HEK293 (cell line): ENCODE measurements at regions not wholly inside any gene's neighbourhood (a gene's known extent, or its start where the extent isn't known, plus 50 kb on each side); places are given as distances from the start of the nearest gene placed in this dataset.

Experiments
- CTCF ChIP-seq: fragments of 450-650 bp; formaldehyde crosslinking; IDR thresholded peaks from 2 replicates; pipeline ENCODE4 v1.5.1; 2016; ENCODE audit warnings: missing biosample characterization, missing genetic modification characterization
- INSM2 ChIP-seq: fragments of 450-650 bp; formaldehyde crosslinking; IDR thresholded peaks from 2 replicates; pipeline ENCODE4 v1.5.1; 2016; ENCODE audit warnings: missing biosample characterization, missing genetic modification characterization
- PRDM4 ChIP-seq: fragments of 450-650 bp; formaldehyde crosslinking; IDR thresholded peaks from 2 replicates; pipeline ENCODE4 v1.5.1; 2017; ENCODE audit warnings: missing biosample characterization, missing genetic modification characterization
- REST ChIP-seq: fragments of 450-650 bp; formaldehyde crosslinking; IDR thresholded peaks from 2 replicates; pipeline ENCODE4 v1.5.1; 2016; ENCODE audit warnings: missing biosample characterization, missing genetic modification characterization
- ZBTB1 ChIP-seq: fragments of 450-650 bp; formaldehyde crosslinking; IDR thresholded peaks from 2 replicates; pipeline ENCODE4 v1.5.1; 2016; ENCODE audit warnings: missing biosample characterization, missing genetic modification characterization
- ZBTB7A ChIP-seq: fragments of 450-650 bp; formaldehyde crosslinking; IDR thresholded peaks from 2 replicates; pipeline ENCODE4 v1.5.1; 2016; ENCODE audit warnings: low read depth, missing biosample characterization, missing genetic modification characterization
- ZNF266 ChIP-seq: fragments of 450-650 bp; formaldehyde crosslinking; IDR thresholded peaks from 2 replicates; pipeline ENCODE4 v1.5.1; 2016; ENCODE audit warnings: missing biosample characterization, missing genetic modification characterization, low read depth
- ZNF510 ChIP-seq: fragments of 450-650 bp; formaldehyde crosslinking; IDR thresholded peaks from 2 replicates; pipeline ENCODE4 v1.5.1; 2018; ENCODE audit warnings: mild to moderate bottlenecking, missing genetic modification characterization, missing biosample characterization; ENCODE audit not compliant: insufficient replicate concordance
- ZNF518A ChIP-seq: fragments of 450-650 bp; formaldehyde crosslinking; conservative IDR thresholded peaks from 2 replicates; pipeline ENCODE4 v1.5.1; 2016; ENCODE audit warnings: low read depth, missing biosample characterization, missing genetic modification characterization
- ZNF664 ChIP-seq: fragments of 450-650 bp; formaldehyde crosslinking; IDR thresholded peaks from 2 replicates; pipeline ENCODE4 v1.5.1; 2016; ENCODE audit warnings: missing biosample characterization, missing genetic modification characterization

GRCh38 chr11:80007616-80008015 is 566.8 kb upstream of the TENM4 start:
- TF ChIP-seq ZNF518A (tag by site-specific recombination), result no peak
- TF ChIP-seq ZBTB1 (tag by site-specific recombination), result no peak
- no peak for TF ChIP-seq REST
- no peak for TF ChIP-seq ZNF510 (tag by site-specific recombination)
- TF ChIP-seq INSM2 (tag by site-specific recombination), result no peak
- TF ChIP-seq CTCF (tag by site-specific recombination), result no peak
- TF ChIP-seq ZNF664 (tag by site-specific recombination), result no peak
- no peak for TF ChIP-seq ZBTB7A (tag by site-specific recombination)
- no peak for TF ChIP-seq PRDM4 (tag by site-specific recombination)
- TF ChIP-seq ZNF266, result no peak
